Mucosa of descending colon (tissue), 3 donors: ENCODE measurements at regions not wholly inside any gene's neighbourhood (a gene's known extent, or its start where the extent isn't known, plus 50 kb on each side); places are given as distances from the start of the nearest gene placed in this dataset.

ENCODE experiments used
- ATAC-seq: fragments of 200-7000 bp; cut with Tn5 transposase; one replicate; pipeline ENCODE4 v1.9.1; 2020; ENCODE audit warnings: mild to moderate bottlenecking, moderate library complexity
- DNase-seq, 3 donors: peaks; one replicate each; pipeline ENCODE4 v3.0.0-alpha.2; 2020
- H3K36me3 ChIP-seq: fragments of 200-600 bp; one replicate; pipeline ENCODE4 v1.8.0; 2021; ENCODE audit warnings: low read depth, mild to moderate bottlenecking
- H3K4me1 ChIP-seq: fragments of 200-600 bp; one replicate; pipeline ENCODE4 v1.8.0; 2021; ENCODE audit warnings: low read depth, mild to moderate bottlenecking
- H3K4me3 ChIP-seq: fragments of 200-600 bp; one replicate; pipeline ENCODE4 v1.8.0; 2021; ENCODE audit warnings: mild to moderate bottlenecking
- H3K9me3 ChIP-seq: fragments of 200-600 bp; one replicate; pipeline ENCODE4 v1.8.0; 2021; ENCODE audit warnings: mild to moderate bottlenecking
- CTCF ChIP-seq: fragments of 200-600 bp; IDR thresholded peaks from one replicate; pipeline ENCODE4 v1.8.0; 2022; ENCODE audit warnings: antibody characterized with exemption, mild to moderate bottlenecking
- intact Hi-C, 2 donors: fragments of 100-400 bp; cut with DNase I in 1 of 2; cut with micrococcal nuclease in 1 of 2; formaldehyde crosslinking; loops; one replicate each; pipeline versions ENCODE4 v1.11.0 to v1.11.1; 2022; cut with DNase I, micrococcal nuclease
- donor health status: DM: no; HTN: no; CAD: no; lungs with moderate emphysema.
- donor health status: DM: no; HTN: no; CAD: no.
- donor health status: DM: no; HTN: yes; CAD: no.

GRCh38 chr4:128512767-128513322, 225.2 kb upstream of the PGRMC2 start:
- DNase-seq (no peak), ATAC-seq (no peak)
- intact Hi-C loops = no loop called here
- H3K9me3 ChIP-seq = no peaks in the 10 kb centered on the region
- no peak overlapping the region for H3K4me3 ChIP-seq
- no peak for TF ChIP-seq CTCF
- no peaks in the 10 kb centered on the region for H3K36me3 ChIP-seq
- peaks cover 5% of the 10 kb centered on the region for H3K4me1 ChIP-seq

GRCh38 chr4:128512161-128512560, 224.5 kb upstream of the PGRMC2 start:
- intact Hi-C loops = no loop called here
- Histone ChIP-seq H3K9me3 (no peaks in the 10 kb centered on the region), H3K4me1 (no peaks in the 10 kb centered on the region), H3K4me3 (no peak overlapping the region), H3K36me3 (no peaks in the 10 kb centered on the region)
- no peak for TF ChIP-seq CTCF
- DNase-seq (no peak), ATAC-seq (no peak)

- TF ChIP-seq CTCF = no peak
- intact Hi-C loops = no loop called here
- Histone ChIP-seq H3K4me3 (no peak overlapping the region), H3K4me1 (no peaks in the 10 kb centered on the region), H3K9me3 (no peaks in the 10 kb centered on the region), H3K36me3 (no peaks in the 10 kb centered on the region)
- DNase-seq (no peak), ATAC-seq (no peak)
Observed at GRCh38 chr4:128510850-128511249, 223.2 kb upstream of the PGRMC2 start.

- intact Hi-C loops = no loop called here
- ATAC-seq (no peak), DNase-seq (no peak)
- H3K36me3 ChIP-seq = no peaks in the 10 kb centered on the region
- TF ChIP-seq CTCF = no peak
- no peaks in the 10 kb centered on the region for H3K9me3 ChIP-seq
- no peak overlapping the region for H3K4me3 ChIP-seq
- H3K4me1 ChIP-seq = no peaks in the 10 kb centered on the region
Observed at GRCh38 chr4:128502818-128503527, 215.4 kb upstream of the PGRMC2 start.

DNA sequence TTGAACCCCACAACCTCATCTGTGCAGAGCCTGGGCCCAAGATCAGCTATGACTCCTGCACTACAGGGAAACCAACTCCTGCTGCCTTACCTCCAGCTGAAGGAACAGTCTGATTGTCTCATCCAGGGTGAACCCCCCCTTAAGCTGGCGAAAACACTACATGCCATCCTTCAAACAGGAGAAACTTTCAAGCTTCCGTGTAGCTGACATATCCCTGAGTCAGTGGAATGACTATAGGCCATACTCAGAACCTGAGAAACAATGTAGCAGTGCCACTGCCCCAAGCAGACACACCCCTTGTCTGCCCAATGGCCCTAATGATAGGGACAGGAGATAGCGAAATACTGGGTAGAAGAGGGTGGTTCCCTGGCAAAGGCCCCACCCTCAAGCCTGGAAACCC, 213.6 kb upstream of the PGRMC2 start:
- intact Hi-C loops = no loop called here
- TF ChIP-seq CTCF = no peak
- ATAC-seq (no peak), DNase-seq (no peak)
- no peaks in the 10 kb centered on the region for H3K4me1 ChIP-seq
- no peak overlapping the region for H3K4me3 ChIP-seq
- no peaks in the 10 kb centered on the region for H3K36me3 ChIP-seq
- no peaks in the 10 kb centered on the region for H3K9me3 ChIP-seq
